T-cell (primary cell): ENCODE measurements at regions not wholly inside any gene's neighbourhood (a gene's known extent, or its start where the extent isn't known, plus 50 kb on each side); places are given as distances from the start of the nearest gene placed in this dataset.

ENCODE experiments used
- ATAC-seq, 4 experiments: fragments of 200-7000 bp in 3 of 4; fragments of 150-1000 bp in 1 of 4; cut with Tn5 transposase; replicated peaks in 1 of 4; 1 replicate in 3 of 4; 2 replicates in 1 of 4; pipeline ENCODE4 v1.10.0; 2021; ENCODE audit warnings: moderate library complexity in 3 of 4, mild to moderate bottlenecking in 2 of 4, moderate number of reproducible peaks in 1 of 4
- CTCF ChIA-PET, 2 donors: fragments of 300-600 bp; sonication (Branson Sonifier 250); formaldehyde crosslinking; loops; one replicate each; lab custom pipeline; 2022; ENCODE audit warnings: antibody characterized with exemption in 2 of 2; lab: Charles Lee
- POLR2A ChIA-PET, 2 donors: fragments of 300-600 bp; sonication (Branson Sonifier 250); formaldehyde crosslinking; loops; one replicate each; lab custom pipeline; 2022; ENCODE audit warnings: antibody characterized with exemption in 2 of 2; lab: Charles Lee
- DNase-seq, 35 experiments: peaks; one replicate each; pipeline versions ENCODE4 v3.0.0 to v3.0.0-alpha.2; 2013 to 2023
- H3K27ac ChIP-seq: one replicate; pipeline ENCODE4 v1.5.1; 2013; ENCODE audit warnings: low read length
- H3K27me3 ChIP-seq, 2 experiments: replicated peaks in 1 of 2; 1 replicate in 1 of 2; 2 replicates in 1 of 2; pipeline versions ENCODE4 v1.6.1 to v1.7.0; 2013; ENCODE audit warnings: low read length in 1 of 2, mixed read lengths in 1 of 2; ENCODE audit not compliant: control insufficient read depth in 2 of 2, insufficient read depth in 2 of 2; ENCODE audit errors: extremely low read depth in 1 of 2
- H3K36me3 ChIP-seq, 2 donors: 1 replicate in 1 of 2; 2 replicates in 1 of 2; pipeline versions ENCODE4 v1.6.1 to v1.7.0; 2013; ENCODE audit warnings: low read length in 1 of 2; ENCODE audit not compliant: control insufficient read depth in 2 of 2, insufficient read depth in 1 of 2; ENCODE audit errors: extremely low read depth in 1 of 2
- H3K4me1 ChIP-seq, 2 experiments: 1 replicate in 1 of 2; 2 replicates in 1 of 2; pipeline versions ENCODE4 v1.6.1 to v1.7.0; 2013; ENCODE audit warnings: low read length in 2 of 2, mixed read lengths in 1 of 2; ENCODE audit not compliant: insufficient read depth in 2 of 2, control insufficient read depth in 1 of 2; ENCODE audit errors: extremely low read depth in 1 of 2
- H3K4me3 ChIP-seq, 2 donors: 1 replicate in 1 of 2; 2 replicates in 1 of 2; pipeline versions ENCODE4 v1.5.1 to v1.7.0; 2013; ENCODE audit warnings: mild to moderate bottlenecking in 2 of 2, low read length in 1 of 2, moderate library complexity in 1 of 2; ENCODE audit not compliant: control insufficient read depth in 1 of 2; ENCODE audit errors: extremely low read depth in 1 of 2
- H3K9me3 ChIP-seq: 2 replicates; pipeline ENCODE4 v1.7.0; 2013
- H3K27ac Mint-ChIP-seq, 2 donors: one replicate each; pipeline ENCODE4 v1.8.0; 2020 to 2021; ENCODE audit warnings: mild to moderate bottlenecking in 2 of 2, mixed read lengths in 2 of 2
- H3K27me3 Mint-ChIP-seq, 2 donors: one replicate each; pipeline ENCODE4 v1.8.0; 2021 to 2022; ENCODE audit warnings: mixed read lengths in 2 of 2
- H3K36me3 Mint-ChIP-seq: one replicate; pipeline ENCODE4 v1.8.0; 2021; ENCODE audit warnings: mixed read lengths
- H3K4me1 Mint-ChIP-seq, 3 donors: one replicate each; pipeline ENCODE4 v1.8.0; 2020 to 2022; ENCODE audit warnings: mixed read lengths in 3 of 3, mild to moderate bottlenecking in 1 of 3
- H3K4me3 Mint-ChIP-seq, 3 donors: one replicate each; pipeline ENCODE4 v1.8.0; 2020 to 2022; ENCODE audit warnings: mild to moderate bottlenecking in 3 of 3, mixed read lengths in 3 of 3, moderate library complexity in 3 of 3
- H3K9me3 Mint-ChIP-seq, 3 donors: one replicate each; pipeline ENCODE4 v1.8.0; 2020 to 2022; ENCODE audit warnings: mixed read lengths in 3 of 3
- WGBS: methylation state at CpG from one replicate; pipeline ENCODE4 v1.1.5; 2013; ENCODE audit warnings: missing lambda C conversion rate; ENCODE audit not compliant: insufficient coverage; 5-methylcytosine and 5-hydroxymethylcytosine counted together

- no peaks in the 10 kb centered on the region for H3K36me3 ChIP-seq
- H3K27ac ChIP-seq: no peak overlapping the region
- DNase-seq (no peak), ATAC-seq (no peak)
- H3K4me1 ChIP-seq: no peaks in the 10 kb centered on the region
- no peaks in the 10 kb centered on the region for H3K27me3 Mint-ChIP-seq
- no peak overlapping the region for H3K4me3 Mint-ChIP-seq
- no peak overlapping the region for H3K27ac Mint-ChIP-seq
- no peaks in the 10 kb centered on the region for H3K4me1 Mint-ChIP-seq
- H3K9me3 Mint-ChIP-seq: peaks cover 0 to 29% (median 15%) of the 10 kb centered on the region in 3 donors
- H3K9me3 ChIP-seq: no peaks in the 10 kb centered on the region
- 86% methylated on average over 1 of the region's 2 CpGs for WGBS
- POLR2A ChIA-PET: no interaction called here
- H3K27me3 ChIP-seq: no peaks in the 10 kb centered on the region
- CTCF ChIA-PET: no interaction called here
- no peaks in the 10 kb centered on the region for H3K36me3 Mint-ChIP-seq
- H3K4me3 ChIP-seq: no peak overlapping the region
These were observed 574.4 kb downstream of the RNF144B start for GRCh38 chr6:18961566-18961965.

GRCh38 chr6:18962361-18962905 lies 575.3 kb downstream of the RNF144B start:
- Histone ChIP-seq H3K27me3 (no peaks in the 10 kb centered on the region), H3K4me1 (no peaks in the 10 kb centered on the region), H3K4me3 (no peak overlapping the region), H3K9me3 (no peaks in the 10 kb centered on the region), H3K36me3 (no peaks in the 10 kb centered on the region), H3K27ac (no peak overlapping the region)
- no peak overlapping the region for H3K4me3 Mint-ChIP-seq
- WGBS: 85% methylated on average over 3 of the region's 4 CpGs
- ChIA-PET POLR2A (no interaction called here), CTCF (no interaction called here)
- no peak overlapping the region for H3K27ac Mint-ChIP-seq
- ATAC-seq (no peak), DNase-seq (no peak)
- no peaks in the 10 kb centered on the region for H3K27me3 Mint-ChIP-seq
- H3K36me3 Mint-ChIP-seq: no peaks in the 10 kb centered on the region
- peaks cover 0 to 29% (median 8%) of the 10 kb centered on the region in 3 donors for H3K9me3 Mint-ChIP-seq
- H3K4me1 Mint-ChIP-seq: no peaks in the 10 kb centered on the region

- H3K36me3 Mint-ChIP-seq: no peaks in the 10 kb centered on the region
- ATAC-seq (no peak), DNase-seq (no peak)
- Histone ChIP-seq H3K36me3 (no peaks in the 10 kb centered on the region), H3K9me3 (no peaks in the 10 kb centered on the region), H3K27me3 (no peaks in the 10 kb centered on the region), H3K4me3 (no peak overlapping the region), H3K4me1 (no peaks in the 10 kb centered on the region), H3K27ac (no peak overlapping the region)
- CTCF ChIA-PET: no interaction called here
- H3K4me1 Mint-ChIP-seq: no peaks in the 10 kb centered on the region
- H3K4me3 Mint-ChIP-seq: no peak overlapping the region
- no peaks in the 10 kb centered on the region for H3K27me3 Mint-ChIP-seq
- H3K9me3 Mint-ChIP-seq: peaks cover 0 to 36% (median 16%) of the 10 kb centered on the region in 3 donors
- H3K27ac Mint-ChIP-seq: no peak overlapping the region
- WGBS: 83% methylated on average over 1 of the region's 3 CpGs
- POLR2A ChIA-PET: no interaction called here
These were observed 576.3 kb downstream of the RNF144B start for GRCh38 chr6:18963439-18963838.

GRCh38 chr6:18973251-18973650 lies 586.1 kb downstream of the RNF144B start:
- no peaks in the 10 kb centered on the region for H3K9me3 ChIP-seq
- H3K36me3 Mint-ChIP-seq: no peaks in the 10 kb centered on the region
- no peak for DNase-seq
- no peak overlapping the region for H3K4me3 Mint-ChIP-seq
- H3K4me1 ChIP-seq: no peaks in the 10 kb centered on the region
- no peak overlapping the region for H3K27ac ChIP-seq
- POLR2A ChIA-PET: no interaction called here
- no peaks in the 10 kb centered on the region for H3K27me3 Mint-ChIP-seq
- no peaks in the 10 kb centered on the region for H3K36me3 ChIP-seq
- peaks cover 4 to 19% (median 9%) of the 10 kb centered on the region in 3 donors for H3K9me3 Mint-ChIP-seq
- H3K4me1 Mint-ChIP-seq: no peaks in the 10 kb centered on the region
- WGBS: 40% methylated on average over 1 of the region's 3 CpGs
- H3K27ac Mint-ChIP-seq: no peak overlapping the region
- CTCF ChIA-PET: no interaction called here
- H3K4me3 ChIP-seq: no peak overlapping the region
- no peaks in the 10 kb centered on the region for H3K27me3 ChIP-seq
- no peak for ATAC-seq

GRCh38 chr6:18976091-18976490 lies 588.9 kb downstream of the RNF144B start:
- H3K9me3 Mint-ChIP-seq: peaks cover 3 to 15% (median 8%) of the 10 kb centered on the region in 3 donors
- Histone ChIP-seq H3K9me3 (no peaks in the 10 kb centered on the region), H3K27me3 (no peaks in the 10 kb centered on the region), H3K27ac (no peak overlapping the region), H3K4me1 (no peaks in the 10 kb centered on the region), H3K36me3 (no peaks in the 10 kb centered on the region), H3K4me3 (no peak overlapping the region)
- ChIA-PET POLR2A (no interaction called here), CTCF (no interaction called here)
- no peak for DNase-seq
- ATAC-seq: no peak
- 94% methylated on average over 2 of the region's 2 CpGs for WGBS
- no peak overlapping the region for H3K27ac Mint-ChIP-seq
- H3K36me3 Mint-ChIP-seq: no peaks in the 10 kb centered on the region
- no peak overlapping the region for H3K4me3 Mint-ChIP-seq
- H3K4me1 Mint-ChIP-seq: no peaks in the 10 kb centered on the region
- no peaks in the 10 kb centered on the region for H3K27me3 Mint-ChIP-seq

- H3K36me3 Mint-ChIP-seq: no peaks in the 10 kb centered on the region
- DNase-seq: no peak
- Histone ChIP-seq H3K36me3 (no peaks in the 10 kb centered on the region), H3K4me1 (no peaks in the 10 kb centered on the region), H3K27me3 (no peaks in the 10 kb centered on the region), H3K27ac (no peak overlapping the region), H3K4me3 (no peak overlapping the region), H3K9me3 (no peaks in the 10 kb centered on the region)
- peaks cover 3 to 15% (median 8%) of the 10 kb centered on the region in 3 donors for H3K9me3 Mint-ChIP-seq
- POLR2A ChIA-PET: no interaction called here
- no CpG with 5 or more reads among the region's 1 CpG for WGBS
- CTCF ChIA-PET: interaction anchor here in 1 of 2 donors (0.6 kb wide), 1 partner anchor 16 kb away, joined by 3 read pairs; no protein-coding TSS in a partner anchor
- no peaks in the 10 kb centered on the region for H3K27me3 Mint-ChIP-seq
- no peaks in the 10 kb centered on the region for H3K4me1 Mint-ChIP-seq
- no peak for ATAC-seq
- H3K4me3 Mint-ChIP-seq: no peak overlapping the region
- H3K27ac Mint-ChIP-seq: no peak overlapping the region
These were observed 589.8 kb downstream of the RNF144B start for GRCh38 chr6:18976966-18977365.
